ENCODE measurements at regions not wholly inside any gene's neighbourhood (a gene's known extent, or its start where the extent isn't known, plus 50 kb on each side); places are given as distances from the start of the nearest gene placed in this dataset.

DNA sequence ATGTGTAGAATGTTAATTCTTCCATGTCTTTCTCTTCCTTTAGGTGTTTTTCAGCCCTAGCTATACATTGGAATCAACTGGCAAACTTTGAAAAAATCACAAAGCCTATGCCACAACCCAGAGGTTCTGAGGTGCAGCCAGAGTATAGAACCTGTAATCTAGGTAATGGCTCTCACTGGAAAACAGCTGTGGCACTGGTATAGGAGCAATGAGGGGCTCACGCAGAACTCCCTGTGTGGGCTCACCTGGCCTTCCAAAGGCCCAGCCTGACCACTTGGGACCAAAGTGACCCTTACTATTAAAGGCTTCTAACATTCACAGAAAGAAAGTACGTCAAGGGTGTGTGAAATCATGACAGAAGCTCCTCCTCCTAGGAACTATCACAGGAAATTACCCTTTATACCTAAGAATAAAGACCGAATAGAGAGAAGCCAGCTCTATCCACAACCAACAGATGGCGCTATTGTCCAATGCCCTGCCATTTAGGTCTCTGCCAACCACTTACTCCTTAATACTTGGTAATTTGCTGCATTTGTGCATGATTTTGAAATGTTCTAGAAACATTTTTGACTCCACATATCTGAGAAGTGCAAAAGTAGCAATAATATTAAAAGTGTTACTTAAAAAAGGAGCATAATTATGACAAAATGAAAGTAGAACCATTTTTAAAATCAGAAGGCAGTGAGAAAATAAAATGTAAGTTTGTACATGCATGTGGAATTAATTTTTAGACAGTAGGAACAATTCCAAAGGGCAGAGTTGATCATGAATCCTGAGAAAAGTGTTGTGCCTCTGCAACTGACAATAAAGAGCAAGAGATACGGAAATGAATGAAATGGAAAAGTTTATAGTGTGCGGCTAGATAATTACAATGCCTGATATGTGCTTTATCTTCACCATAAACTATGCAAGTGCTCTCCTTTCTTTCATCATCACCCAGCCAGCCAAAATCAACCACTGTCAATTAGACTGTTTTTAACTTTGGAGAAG, 93.1 kb upstream of the HAO2 start:
- peak; percentile 48 for ATAC-seq (ENCODE audit: poor library complexity)
- CTCF ChIA-PET: interaction anchor here (0.6 to 1.1 kb wide), 4 partner anchors 23 to 400 kb away, joined by 3 to 4 read pairs (median 3); no protein-coding TSS in a partner anchor
- Mint-ChIP-seq H3K4me3 (no peak overlapping the region), H3K36me3 (ENCODE audit: low read depth) (no peaks in the 10 kb centered on the region), H3K27ac (no peak overlapping the region), H3K27me3 (peaks cover 31% of the 10 kb centered on the region), H3K4me1 (ENCODE audit: low read depth) (no peaks in the 10 kb centered on the region), H3K9me3 (no peaks in the 10 kb centered on the region)
- Histone ChIP-seq H3K9me3 (ENCODE audit: control insufficient read depth in 1 of 2, insufficient read depth in 1 of 2, low read length in 2 of 2) (no peaks in the 10 kb centered on the region), H3K27me3 (ENCODE audit: control insufficient read depth in 1 of 2, insufficient read depth in 2 of 2, low read length in 2 of 2) (peaks cover 0 to 5% of the 10 kb centered on the region in 2 experiments), H3K36me3 (ENCODE audit: insufficient read depth, low read length) (no peaks in the 10 kb centered on the region), H3K4me1 (ENCODE audit: insufficient read depth, low read length) (no peaks in the 10 kb centered on the region), H3K27ac (ENCODE audit: low read depth in 1 of 2, low read length in 2 of 2) (no peak overlapping the region), H3K4me3 (ENCODE audit: low read length) (no peak overlapping the region)
- POLR2A ChIA-PET: no interaction called here
- DNase-seq: peak in 12 of 14 experiments; percentile 0 to 66 (median 8)
- intact Hi-C loops (cut with DNase I, micrococcal nuclease): loop anchor here in 1 of 2 experiments (5.0 kb wide), 1 partner anchor 402 kb away; no protein-coding TSS in a partner anchor
- TF ChIP-seq, protein P1, sequence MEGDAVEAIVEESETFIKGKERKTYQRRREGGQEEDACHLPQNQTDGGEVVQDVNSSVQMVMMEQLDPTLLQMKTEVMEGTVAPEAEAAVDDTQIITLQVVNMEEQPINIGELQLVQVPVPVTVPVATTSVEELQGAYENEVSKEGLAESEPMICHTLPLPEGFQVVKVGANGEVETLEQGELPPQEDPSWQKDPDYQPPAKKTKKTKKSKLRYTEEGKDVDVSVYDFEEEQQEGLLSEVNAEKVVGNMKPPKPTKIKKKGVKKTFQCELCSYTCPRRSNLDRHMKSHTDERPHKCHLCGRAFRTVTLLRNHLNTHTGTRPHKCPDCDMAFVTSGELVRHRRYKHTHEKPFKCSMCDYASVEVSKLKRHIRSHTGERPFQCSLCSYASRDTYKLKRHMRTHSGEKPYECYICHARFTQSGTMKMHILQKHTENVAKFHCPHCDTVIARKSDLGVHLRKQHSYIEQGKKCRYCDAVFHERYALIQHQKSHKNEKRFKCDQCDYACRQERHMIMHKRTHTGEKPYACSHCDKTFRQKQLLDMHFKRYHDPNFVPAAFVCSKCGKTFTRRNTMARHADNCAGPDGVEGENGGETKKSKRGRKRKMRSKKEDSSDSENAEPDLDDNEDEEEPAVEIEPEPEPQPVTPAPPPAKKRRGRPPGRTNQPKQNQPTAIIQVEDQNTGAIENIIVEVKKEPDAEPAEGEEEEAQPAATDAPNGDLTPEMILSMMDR (IDR thresholded peaks at IDR 0.05): peak; percentile 68

DNA sequence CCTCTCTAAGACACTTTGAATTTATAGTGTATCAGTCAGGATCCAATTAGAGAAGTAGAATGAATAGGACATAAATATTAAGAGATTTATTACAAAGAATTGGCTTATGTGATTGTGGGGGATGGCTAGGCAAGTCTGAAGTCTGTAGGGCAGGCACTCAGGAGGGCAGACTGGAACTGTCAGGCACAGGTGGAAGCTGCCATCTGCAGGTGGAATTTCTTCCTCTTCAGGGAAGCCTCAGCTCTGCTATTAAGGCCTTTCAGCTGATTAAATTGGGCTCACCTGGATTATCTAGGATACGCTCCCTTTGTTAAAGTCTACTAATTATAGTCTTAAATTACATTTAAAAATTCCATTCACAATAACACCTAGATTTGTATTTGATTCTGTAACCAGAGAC, 92.0 kb upstream of the HAO2 start:
- DNase-seq: no peak
- no peak for ATAC-seq (ENCODE audit: poor library complexity)
- no peaks in the 10 kb centered on the region for H3K4me1 Mint-ChIP-seq (ENCODE audit: low read depth)
- intact Hi-C loops (cut with DNase I, micrococcal nuclease): loop anchor here in 1 of 2 experiments (5.0 kb wide), 1 partner anchor 401 kb away; no protein-coding TSS in a partner anchor
- ChIA-PET CTCF (no interaction called here), POLR2A (no interaction called here)
- no peaks in the 10 kb centered on the region for H3K4me1 ChIP-seq (ENCODE audit: insufficient read depth, low read length)
- TF ChIP-seq, protein P1 (IDR thresholded peaks at IDR 0.05): no peak
- H3K36me3 Mint-ChIP-seq (ENCODE audit: low read depth): no peaks in the 10 kb centered on the region
- peaks cover 0 to 5% of the 10 kb centered on the region in 2 experiments for H3K27me3 ChIP-seq (ENCODE audit: control insufficient read depth in 1 of 2, insufficient read depth in 2 of 2, low read length in 2 of 2)
- no peak overlapping the region for H3K4me3 ChIP-seq (ENCODE audit: low read length)
- no peaks in the 10 kb centered on the region for H3K9me3 ChIP-seq (ENCODE audit: control insufficient read depth in 1 of 2, insufficient read depth in 1 of 2, low read length in 2 of 2)
- no peak overlapping the region for H3K27ac Mint-ChIP-seq
- peaks cover 24% of the 10 kb centered on the region for H3K27me3 Mint-ChIP-seq
- H3K27ac ChIP-seq (ENCODE audit: low read depth in 1 of 2, low read length in 2 of 2): no peak overlapping the region
- H3K9me3 Mint-ChIP-seq: no peaks in the 10 kb centered on the region
- H3K36me3 ChIP-seq (ENCODE audit: insufficient read depth, low read length): no peaks in the 10 kb centered on the region
- no peak overlapping the region for H3K4me3 Mint-ChIP-seq

DNA sequence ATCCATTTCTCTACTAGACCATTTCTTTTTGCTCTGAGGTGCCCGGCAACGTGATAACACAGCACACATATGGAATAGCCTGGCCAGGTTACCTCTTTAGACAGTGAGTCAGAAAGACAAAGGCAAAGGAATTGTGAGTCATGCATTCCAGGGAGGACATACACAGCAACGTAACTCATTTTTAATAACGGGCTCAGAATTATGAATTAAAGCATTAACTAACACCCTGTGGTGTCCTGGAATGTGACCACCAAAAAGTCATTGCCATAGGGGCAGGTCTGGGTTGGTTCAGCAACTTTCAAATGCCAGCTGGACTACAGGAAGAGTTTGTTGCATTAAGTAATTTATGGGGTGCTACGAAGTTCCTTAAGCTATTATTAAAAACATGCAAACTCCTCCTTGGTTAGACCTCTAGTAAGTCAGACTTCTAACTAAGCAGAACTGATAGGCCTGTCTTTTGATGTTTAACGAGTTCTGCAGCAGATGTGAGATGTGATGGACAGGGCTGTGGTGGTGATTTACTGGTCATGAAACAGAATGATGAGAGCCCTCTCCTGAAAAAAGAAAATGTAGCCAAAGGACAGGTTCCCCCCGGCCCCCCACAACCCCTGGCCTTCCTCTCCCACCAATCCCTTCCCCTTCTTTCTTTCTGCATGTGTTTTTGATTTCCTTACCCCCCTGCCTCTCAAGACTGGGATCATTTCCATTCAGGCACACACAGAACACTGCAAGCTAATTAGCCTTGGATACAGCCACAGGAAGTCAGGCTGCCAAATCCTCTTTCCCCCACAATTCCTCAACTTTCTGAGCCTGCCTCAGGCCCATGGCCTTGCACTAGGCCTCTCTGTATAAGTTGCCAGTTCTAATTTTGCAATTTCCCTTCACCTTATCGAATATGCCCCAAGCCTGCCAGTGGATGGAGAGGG, 88.9 kb upstream of the HAO2 start:
- H3K4me3 ChIP-seq (ENCODE audit: low read length): no peak overlapping the region
- Mint-ChIP-seq H3K27me3 (peaks cover 31% of the 10 kb centered on the region), H3K4me1 (ENCODE audit: low read depth) (no peaks in the 10 kb centered on the region), H3K27ac (no peak overlapping the region), H3K36me3 (ENCODE audit: low read depth) (no peaks in the 10 kb centered on the region), H3K9me3 (no peaks in the 10 kb centered on the region), H3K4me3 (no peak overlapping the region)
- POLR2A ChIA-PET: no interaction called here
- ATAC-seq (ENCODE audit: poor library complexity) (no peak), DNase-seq (no peak)
- no peaks in the 10 kb centered on the region for H3K4me1 ChIP-seq (ENCODE audit: insufficient read depth, low read length)
- CTCF ChIA-PET: no interaction called here
- H3K9me3 ChIP-seq (ENCODE audit: control insufficient read depth in 1 of 2, insufficient read depth in 1 of 2, low read length in 2 of 2): no peaks in the 10 kb centered on the region
- H3K27me3 ChIP-seq (ENCODE audit: control insufficient read depth in 1 of 2, insufficient read depth in 2 of 2, low read length in 2 of 2): peaks cover 0 to 5% of the 10 kb centered on the region in 2 experiments
- intact Hi-C loops (cut with DNase I, micrococcal nuclease): loop anchor here (5.0 kb wide), 1 partner anchor 398 kb away; no protein-coding TSS in a partner anchor
- H3K27ac ChIP-seq (ENCODE audit: low read depth in 1 of 2, low read length in 2 of 2): no peak overlapping the region
- no peaks in the 10 kb centered on the region for H3K36me3 ChIP-seq (ENCODE audit: insufficient read depth, low read length)
- TF ChIP-seq, protein P1 (IDR thresholded peaks at IDR 0.05): no peak
